SK-N-MC (cell line): ENCODE measurements at regions not wholly inside any gene's neighbourhood (a gene's known extent, or its start where the extent isn't known, plus 50 kb on each side); places are given as distances from the start of the nearest gene placed in this dataset.

ENCODE experiments used
- EZH2 ChIP-seq: fragments of 200-600 bp; sonication (generic); IDR thresholded peaks from one replicate; pipeline ENCODE4 v1.6.1; 2017; ENCODE audit warnings: antibody characterized with exemption
- FOXP2 ChIP-seq: optimal IDR thresholded peaks from 2 replicates; pipeline ENCODE3; 2011; ENCODE audit warnings: mild to moderate bottlenecking, moderate library complexity; ENCODE audit not compliant: insufficient read depth; ENCODE audit errors: extremely low read length, control extremely low read depth
- POLR2AphosphoS5 ChIP-seq: IDR thresholded peaks from 2 replicates; pipeline ENCODE4 v1.6.1; 2012; ENCODE audit warnings: mild to moderate bottlenecking, low read depth, low read length, borderline replicate concordance

GRCh38 chr9:31136524-31136923 lies 1247.9 kb upstream of the ACO1 start:
- TF ChIP-seq EZH2 (no peak), POLR2AphosphoS5 (no peak), FOXP2 (no peak)
